ENCODE measurements at regions not wholly inside any gene's neighbourhood (a gene's known extent, or its start where the extent isn't known, plus 50 kb on each side); places are given as distances from the start of the nearest gene placed in this dataset.

DNA sequence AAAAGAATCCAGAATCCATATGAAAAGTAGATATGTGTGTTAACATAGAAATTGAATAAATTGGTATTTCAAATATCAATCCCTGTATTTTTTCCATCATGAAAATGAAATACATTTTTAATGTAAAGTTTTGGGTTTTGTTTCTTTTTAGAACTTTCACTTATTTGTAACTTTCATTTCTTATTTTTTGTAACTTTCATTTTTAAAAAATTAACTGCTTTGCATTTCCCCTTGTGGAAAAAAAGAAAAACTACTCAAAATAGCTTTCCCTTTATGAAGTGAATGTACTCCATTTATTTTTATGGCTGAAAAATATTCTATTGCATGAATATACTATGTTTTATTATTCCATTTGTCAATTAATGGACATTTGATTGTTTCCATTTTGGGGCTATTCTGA lies 75.6 kb upstream of the SMNDC1 start:
- TF ChIP-seq EZH2 (IDR thresholded peaks at IDR 0.05; ENCODE audit: borderline replicate concordance, low read length), result no peak
- TF ChIP-seq, protein P1, sequence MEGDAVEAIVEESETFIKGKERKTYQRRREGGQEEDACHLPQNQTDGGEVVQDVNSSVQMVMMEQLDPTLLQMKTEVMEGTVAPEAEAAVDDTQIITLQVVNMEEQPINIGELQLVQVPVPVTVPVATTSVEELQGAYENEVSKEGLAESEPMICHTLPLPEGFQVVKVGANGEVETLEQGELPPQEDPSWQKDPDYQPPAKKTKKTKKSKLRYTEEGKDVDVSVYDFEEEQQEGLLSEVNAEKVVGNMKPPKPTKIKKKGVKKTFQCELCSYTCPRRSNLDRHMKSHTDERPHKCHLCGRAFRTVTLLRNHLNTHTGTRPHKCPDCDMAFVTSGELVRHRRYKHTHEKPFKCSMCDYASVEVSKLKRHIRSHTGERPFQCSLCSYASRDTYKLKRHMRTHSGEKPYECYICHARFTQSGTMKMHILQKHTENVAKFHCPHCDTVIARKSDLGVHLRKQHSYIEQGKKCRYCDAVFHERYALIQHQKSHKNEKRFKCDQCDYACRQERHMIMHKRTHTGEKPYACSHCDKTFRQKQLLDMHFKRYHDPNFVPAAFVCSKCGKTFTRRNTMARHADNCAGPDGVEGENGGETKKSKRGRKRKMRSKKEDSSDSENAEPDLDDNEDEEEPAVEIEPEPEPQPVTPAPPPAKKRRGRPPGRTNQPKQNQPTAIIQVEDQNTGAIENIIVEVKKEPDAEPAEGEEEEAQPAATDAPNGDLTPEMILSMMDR (IDR thresholded peaks at IDR 0.05; ENCODE audit: low read length), result no peak

All from OCI-LY1 (cell line).